Suppressor macrophage treated with lipopolysaccharide for 4 hours (primary cell): ENCODE measurements at regions not wholly inside any gene's neighbourhood (a gene's known extent, or its start where the extent isn't known, plus 50 kb on each side); places are given as distances from the start of the nearest gene placed in this dataset.
"Not testable (repeated sequence)": the region's sequence is repeated elsewhere in the genome, so short reads cannot be mapped to it uniquely, and the experiment has no call there.

Source experiments
- DNase-seq: peaks from one replicate; pipeline ENCODE4 v3.0.0-alpha.2; 2020

GRCh38 chr2:15753811-15754702, 162.4 kb downstream of the DDX1 start:
- DNase-seq: no peak

GRCh38 chr2:15754703-15755099, 163.0 kb downstream of the DDX1 start:
- DNase-seq: no peak

DNA sequence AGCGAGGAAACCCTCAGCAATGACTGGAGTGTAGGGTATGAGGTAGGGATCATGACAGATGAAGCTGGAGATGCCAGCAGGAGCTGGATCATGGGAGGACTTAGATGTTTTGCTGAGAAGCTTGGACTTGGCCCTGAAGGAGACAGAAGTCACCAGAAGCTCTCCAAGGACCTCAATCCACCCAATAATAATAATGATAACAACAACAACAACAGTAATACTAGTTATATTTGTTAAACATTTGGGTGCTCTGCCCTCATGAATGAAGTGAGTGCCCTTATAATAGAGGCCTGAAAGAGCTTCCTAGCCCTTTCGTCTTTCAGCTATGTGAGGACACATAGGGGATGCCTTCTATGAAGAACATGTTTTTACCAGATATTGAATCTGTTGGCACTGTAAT, 163.9 kb downstream of the DDX1 start:
- no peak for DNase-seq

GRCh38 chr2:15756011-15756550, 164.4 kb downstream of the DDX1 start:
- DNase-seq: no peak

DNA sequence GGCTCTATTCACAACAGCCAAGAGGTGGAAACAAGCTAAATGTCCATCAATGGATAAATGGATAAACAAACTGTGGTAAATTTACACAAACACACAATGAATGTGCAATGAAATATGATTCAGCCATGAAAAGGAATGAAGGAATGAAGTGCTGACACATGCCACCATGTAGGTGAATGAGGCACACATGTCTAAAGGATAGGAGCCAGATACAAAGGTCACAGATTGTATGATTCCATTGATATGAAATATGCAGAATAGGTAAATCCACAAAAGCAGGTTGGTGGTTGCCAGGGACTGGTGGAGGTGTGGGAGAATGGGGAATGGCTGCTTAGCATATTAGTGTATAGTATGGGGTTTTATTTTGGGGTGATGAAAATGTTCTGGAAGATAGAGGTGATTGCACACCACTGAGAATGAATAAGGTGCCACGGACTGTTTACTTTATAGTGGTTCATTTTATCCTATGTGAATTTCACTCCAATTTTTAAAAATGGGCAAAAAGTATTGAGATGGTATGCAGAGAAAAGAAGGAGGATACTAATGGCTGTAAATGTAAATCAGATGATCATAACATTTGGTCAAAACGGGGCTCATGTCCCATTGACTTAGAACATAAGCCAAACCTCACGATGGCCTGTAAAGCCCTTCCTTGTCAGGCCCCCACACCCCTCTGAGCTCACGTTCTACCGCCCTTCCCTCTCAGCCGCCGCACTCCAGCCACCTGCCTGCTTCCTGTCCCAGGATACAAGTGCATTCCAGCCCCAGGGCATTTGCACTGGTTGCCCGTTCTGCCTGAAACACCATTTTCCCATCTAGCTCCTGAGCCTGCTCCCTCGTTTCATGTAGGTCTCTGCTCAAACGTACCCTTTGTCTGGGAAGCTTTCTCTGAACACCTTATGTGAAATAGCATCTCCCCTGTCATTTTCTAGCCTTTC, 165.5 kb downstream of the DDX1 start:
- no peak for DNase-seq

GRCh38 chr2:15757820-15758586, 166.3 kb downstream of the DDX1 start:
- no peak for DNase-seq

DNA sequence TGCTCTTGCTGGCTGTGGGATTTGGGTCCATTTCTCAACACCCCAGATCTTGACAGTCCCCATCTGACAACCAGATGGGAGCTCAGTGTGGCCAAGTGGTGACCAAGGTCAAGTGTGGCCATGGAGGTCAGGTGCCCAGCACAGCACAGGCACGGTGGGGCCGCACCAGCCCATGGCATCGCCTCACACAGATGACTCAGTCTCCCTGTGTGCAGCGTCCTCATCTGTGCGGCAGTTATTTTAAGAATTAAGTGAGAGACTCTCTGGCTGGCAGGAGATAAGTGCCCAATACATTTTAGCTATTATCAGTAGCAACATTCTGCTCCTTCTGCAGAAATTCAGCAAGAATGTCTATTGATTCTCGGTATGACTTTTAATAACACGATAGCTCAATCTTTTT, 167.2 kb downstream of the DDX1 start:
- no peak for DNase-seq

DNA sequence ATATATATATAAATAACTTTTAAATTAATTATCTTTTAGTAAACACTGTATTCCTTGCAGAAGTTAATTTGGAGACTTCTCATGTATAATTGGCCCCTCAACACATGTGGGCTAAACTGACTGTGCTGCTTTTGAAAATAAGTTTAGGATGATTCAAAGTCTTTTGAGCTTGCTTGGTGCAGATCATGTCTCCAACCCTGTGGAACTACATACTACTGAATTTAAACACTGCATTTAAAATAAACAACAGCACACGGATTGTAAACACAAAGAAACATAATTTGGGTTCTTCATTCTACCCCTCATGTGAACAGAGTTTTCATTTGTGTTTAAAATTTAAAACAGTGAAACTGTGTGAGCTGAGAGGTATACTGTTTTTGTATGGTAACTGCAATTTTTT, 167.7 kb downstream of the DDX1 start:
- DNase-seq: no peak

GRCh38 chr2:15759791-15760190, 168.1 kb downstream of the DDX1 start:
- not testable (repeated sequence) for DNase-seq

DNA sequence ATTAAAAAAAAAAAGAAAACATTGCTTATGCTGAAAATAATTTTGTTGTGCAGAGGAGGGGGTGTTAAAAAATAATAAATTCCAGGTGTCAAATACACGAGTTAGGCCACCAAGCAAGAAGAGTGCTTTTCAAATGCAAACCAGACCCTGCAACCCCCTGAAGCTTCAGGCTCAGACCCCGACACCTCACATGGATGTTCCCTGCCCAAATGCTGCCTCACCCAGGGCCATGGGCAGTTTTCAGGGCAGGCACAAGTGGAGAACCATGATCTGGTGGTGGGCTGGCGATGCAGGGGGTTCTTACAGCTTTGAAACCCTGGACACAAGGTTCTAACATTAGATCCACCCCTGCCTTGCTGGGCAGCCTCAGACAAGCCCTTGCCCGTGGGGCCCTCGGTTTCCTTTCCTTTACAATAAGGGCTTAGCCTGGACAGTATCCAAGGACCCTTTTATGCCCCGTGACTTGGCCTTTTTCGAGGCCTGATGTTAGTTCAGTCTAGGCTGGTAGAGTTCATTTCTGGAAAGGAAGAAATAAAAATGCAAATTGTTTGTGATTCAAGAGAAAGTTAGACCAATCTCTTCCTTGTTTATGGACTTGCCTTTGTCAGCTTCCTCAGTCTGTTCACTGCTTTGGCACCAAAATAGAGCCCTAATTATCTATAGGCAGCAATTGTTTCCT, 168.7 kb downstream of the DDX1 start:
- no peak for DNase-seq

- DNase-seq: no peak
Observed at GRCh38 chr2:15761056-15761455, 169.4 kb downstream of the DDX1 start.

- DNase-seq: no peak
Observed at GRCh38 chr2:15761910-15762309, 170.2 kb downstream of the DDX1 start.

DNA sequence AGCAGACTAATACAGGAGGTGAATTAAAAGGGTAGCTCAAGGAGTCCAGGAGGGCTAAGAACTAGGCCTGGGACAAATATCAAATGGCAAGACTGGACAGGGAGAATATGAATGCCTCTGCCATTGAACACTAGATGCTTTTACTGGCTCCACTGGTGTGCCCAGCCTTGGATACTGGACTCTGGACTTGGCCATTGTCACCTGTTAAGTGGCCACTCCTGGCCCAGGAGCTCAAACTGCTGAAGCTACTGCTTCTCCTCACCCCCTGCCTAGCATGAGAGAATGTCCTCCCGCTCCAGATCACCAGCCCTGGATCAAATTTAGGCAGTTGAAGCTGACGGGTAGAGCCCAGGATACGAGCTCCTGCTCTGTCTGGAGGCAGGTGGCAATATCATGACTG, 170.8 kb downstream of the DDX1 start:
- no peak for DNase-seq

DNA sequence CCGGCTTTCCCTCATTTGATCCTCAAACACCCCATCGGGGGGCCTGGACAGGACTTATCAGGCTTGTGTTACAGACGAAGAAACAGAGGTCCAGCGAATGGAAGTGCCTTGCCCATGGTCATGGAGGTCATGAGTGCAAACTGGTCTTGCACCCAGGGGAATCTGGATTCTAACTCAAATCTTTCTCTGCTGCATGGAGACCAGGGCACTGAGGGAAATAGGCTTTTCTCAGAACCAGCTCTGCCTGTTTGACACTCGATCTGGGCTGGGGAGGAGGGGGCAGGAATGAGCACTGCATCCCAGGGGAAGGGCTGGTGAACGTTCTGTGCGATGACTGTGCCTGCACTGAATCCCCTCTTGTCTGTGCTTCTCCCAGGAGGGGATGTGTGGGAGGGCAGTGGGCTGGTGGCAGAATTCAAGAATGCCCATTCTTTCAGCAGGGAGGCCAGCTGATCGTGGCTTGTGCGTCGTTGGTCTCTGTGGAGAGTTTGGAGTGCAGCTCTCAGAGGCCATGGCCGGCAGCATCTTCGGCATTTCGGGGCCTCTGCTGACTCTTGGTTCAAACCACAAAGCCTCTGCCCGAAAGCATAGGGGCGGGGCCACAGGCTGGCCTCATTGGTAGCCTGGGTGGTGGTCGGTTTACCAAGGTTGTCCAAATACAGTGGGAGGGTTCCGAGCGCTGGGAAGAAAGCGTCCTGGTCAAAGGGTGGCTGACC, 171.6 kb downstream of the DDX1 start:
- DNase-seq: no peak

DNA sequence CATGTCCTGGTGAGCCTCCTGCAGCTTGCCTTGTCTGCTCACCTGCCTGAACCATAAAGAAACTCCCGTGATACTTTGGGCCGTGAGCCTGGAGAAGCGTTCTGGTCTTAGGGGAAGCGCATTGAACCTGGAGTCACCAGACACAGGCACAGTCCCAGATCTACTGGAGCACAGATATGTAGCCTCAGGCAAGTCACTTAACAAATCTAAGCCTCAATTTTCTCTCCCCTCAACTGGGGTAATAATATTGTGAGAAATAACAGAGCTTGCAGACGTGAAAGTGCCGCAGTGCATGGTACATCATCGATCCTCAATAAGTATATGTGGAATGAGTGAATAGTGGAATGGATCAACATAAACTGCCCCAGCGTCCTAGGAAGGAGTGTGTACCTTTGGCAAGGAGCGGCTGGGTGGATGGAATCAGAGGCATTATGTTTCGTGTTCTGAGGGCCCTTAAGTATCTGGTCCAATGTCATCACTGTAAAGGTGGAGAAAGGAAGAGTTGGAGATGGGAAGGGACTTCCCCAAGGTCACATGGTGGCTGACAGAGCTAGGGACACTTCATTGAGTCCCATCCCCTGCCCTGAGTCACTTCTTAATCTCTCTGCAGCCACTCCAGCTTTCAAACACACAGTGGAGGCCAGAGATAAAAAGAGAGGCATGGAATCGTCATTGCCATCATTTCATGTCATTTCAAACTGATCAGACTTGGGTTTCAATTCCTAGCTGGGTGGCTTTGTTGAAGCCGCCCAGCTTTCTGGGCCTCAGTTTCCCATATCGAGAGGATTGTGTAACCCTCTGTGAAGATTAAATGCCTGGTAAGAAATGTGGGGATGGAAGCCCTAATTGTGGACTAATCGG, 172.4 kb downstream of the DDX1 start:
- DNase-seq: no peak

GRCh38 chr2:15764683-15765011, 173.0 kb downstream of the DDX1 start:
- no peak for DNase-seq

GRCh38 chr2:15765211-15765610, 173.5 kb downstream of the DDX1 start:
- no peak for DNase-seq

DNA sequence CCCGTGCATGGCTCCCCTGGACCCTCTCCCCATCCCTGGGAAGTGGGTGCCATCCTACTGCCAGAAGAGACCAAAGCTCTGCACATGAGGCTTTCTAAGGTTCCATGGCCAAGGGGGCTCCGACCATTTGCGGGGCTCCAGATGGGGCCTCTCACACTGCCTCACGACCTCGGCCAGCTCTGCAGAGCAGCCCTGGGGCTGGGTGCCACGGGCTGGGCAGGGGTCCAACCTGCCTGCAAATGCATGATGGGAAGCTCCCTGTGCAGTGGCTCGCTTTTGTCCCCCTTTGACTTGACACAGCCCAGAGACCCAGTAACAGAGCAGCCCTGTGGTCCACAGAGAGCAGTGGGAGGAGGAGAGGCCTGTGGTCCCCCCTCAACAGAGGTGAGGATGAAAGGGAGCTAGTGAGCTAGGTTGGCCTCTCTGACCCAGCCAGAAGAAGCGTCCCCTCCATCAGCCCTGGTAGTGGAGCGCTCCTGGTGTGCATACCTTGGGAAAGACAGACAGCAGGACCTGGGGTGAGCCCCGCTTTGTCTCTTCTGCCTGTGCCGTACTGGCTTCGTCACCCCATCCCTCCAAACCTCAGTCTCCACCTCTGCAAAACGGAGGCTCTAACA, 174.1 kb downstream of the DDX1 start:
- no peak for DNase-seq

GRCh38 chr2:15766303-15766861, 174.0 kb upstream of the MYCN start:
- DNase-seq: no peak
